GM23248 (cell line): ENCODE measurements at regions not wholly inside any gene's neighbourhood (a gene's known extent, or its start where the extent isn't known, plus 50 kb on each side); places are given as distances from the start of the nearest gene placed in this dataset.

Experiments used
- DNase-seq: peaks from one replicate; pipeline ENCODE4 v3.0.0-alpha.2; 2015
- H2AFZ ChIP-seq: fragments of 200-600 bp; sonication (generic); 2 replicates; pipeline ENCODE4 v1.6.1; 2016; ENCODE audit warnings: antibody characterized with exemption
- H3F3A ChIP-seq: fragments of 200-600 bp; sonication (generic); 2 replicates; pipeline ENCODE4 v1.6.1; 2016; ENCODE audit warnings: mild to moderate bottlenecking, antibody characterized with exemption, mixed run types; ENCODE audit not compliant: insufficient read depth
- H3K27ac ChIP-seq: fragments of 200-600 bp; sonication (generic); 2 replicates; pipeline ENCODE4 v1.5.1; 2016; ENCODE audit warnings: mild to moderate bottlenecking
- H3K27me3 ChIP-seq: fragments of 200-600 bp; sonication (generic); replicated peaks from 2 replicates; pipeline ENCODE4 v1.6.1; 2016; ENCODE audit warnings: mild to moderate bottlenecking; ENCODE audit not compliant: insufficient read depth
- H3K36me3 ChIP-seq: fragments of 200-600 bp; sonication (generic); 2 replicates; pipeline ENCODE4 v1.6.1; 2016; ENCODE audit warnings: low read depth, mild to moderate bottlenecking
- H3K4me1 ChIP-seq: fragments of 200-600 bp; sonication (generic); 2 replicates; pipeline ENCODE4 v1.6.1; 2016; ENCODE audit warnings: mild to moderate bottlenecking; ENCODE audit not compliant: insufficient read depth
- H3K4me2 ChIP-seq: fragments of 200-600 bp; sonication (generic); one replicate; pipeline ENCODE4 v1.6.1; 2016; ENCODE audit warnings: mild to moderate bottlenecking; ENCODE audit not compliant: unreplicated experiment
- H3K4me3 ChIP-seq: fragments of 200-600 bp; sonication (generic); 2 replicates; pipeline ENCODE4 v1.5.1; 2016; ENCODE audit warnings: mild to moderate bottlenecking
- H3K79me2 ChIP-seq: fragments of 200-600 bp; sonication (generic); 2 replicates; pipeline ENCODE4 v1.6.1; 2016; ENCODE audit warnings: mild to moderate bottlenecking; ENCODE audit not compliant: insufficient read depth
- H3K9ac ChIP-seq: fragments of 200-600 bp; sonication (generic); 2 replicates; pipeline ENCODE4 v1.6.1; 2016; ENCODE audit warnings: mild to moderate bottlenecking
- H3K9me2 ChIP-seq: fragments of 200-600 bp; sonication (generic); 2 replicates; pipeline ENCODE4 v1.6.1; 2016; ENCODE audit warnings: mixed run types, mild to moderate bottlenecking, moderate library complexity; ENCODE audit not compliant: insufficient read depth
- H3K9me3 ChIP-seq: fragments of 200-600 bp; sonication (generic); one replicate; pipeline ENCODE4 v1.6.1; 2017; ENCODE audit warnings: low read depth
- H4K20me1 ChIP-seq: fragments of 200-600 bp; sonication (generic); 2 replicates; pipeline ENCODE4 v1.6.0; 2016; ENCODE audit not compliant: insufficient read depth
- EZH2 ChIP-seq: fragments of 200-600 bp; sonication (generic); IDR thresholded peaks from 2 replicates; pipeline ENCODE4 v1.6.1; 2018; ENCODE audit warnings: antibody characterized with exemption, mild to moderate bottlenecking; ENCODE audit not compliant: insufficient read depth, poor library complexity, severe bottlenecking
- EZH2phosphoT487 ChIP-seq: fragments of 200-600 bp; sonication (generic); IDR thresholded peaks from 2 replicates; pipeline ENCODE4 v1.6.1; 2018; ENCODE audit warnings: antibody characterized with exemption, moderate library complexity, mild to moderate bottlenecking, low read depth; ENCODE audit not compliant: insufficient read depth
- WGBS, 2 experiments: methylation state at CpG; one replicate each; pipeline ENCODE4 v1.1.6; 2015 to 2017; ENCODE audit warnings: low lambda C conversion rate in 2 of 2, low coverage in 1 of 2; ENCODE audit errors: missing lambda C conversion rate in 2 of 2; 5-methylcytosine and 5-hydroxymethylcytosine counted together
- in situ Hi-C: fragments of 300-500 bp; cut with MboI; formaldehyde crosslinking; loops from 2 replicates; pipeline ENCODE4 v1.15.0; 2020

DNA sequence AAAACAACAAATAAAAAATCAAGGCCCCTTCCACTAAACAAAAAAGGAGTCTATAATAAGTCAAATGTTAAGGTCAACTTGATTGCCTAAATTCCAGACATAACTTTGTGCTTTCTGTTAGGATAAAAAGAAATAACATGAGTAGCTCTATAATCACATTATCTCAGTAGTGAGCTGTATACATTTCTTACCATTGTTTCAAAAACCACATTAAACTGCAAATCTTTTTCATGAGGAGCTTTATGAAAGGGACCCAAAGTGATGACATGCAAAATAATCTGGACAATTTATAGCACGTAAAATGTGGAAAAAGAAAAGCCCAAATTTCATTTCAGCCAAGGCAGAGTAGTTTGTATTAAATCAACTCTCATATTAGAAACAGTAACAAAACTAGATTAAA lies 269.2 kb downstream of the KLF12 start:
- Histone ChIP-seq H3K36me3 (no peaks in the 10 kb centered on the region), H3K4me1 (peaks cover 10% of the 10 kb centered on the region), H3F3A (0 out of 2 replicates have a peak, but pooled peaks cover 11% of the 10 kb centered on the region), H3K9me2 (no peaks in the 10 kb centered on the region), H3K4me3 (no peak overlapping the region), H3K9me3 (no peaks in the 10 kb centered on the region), H3K9ac (no peak overlapping the region), H3K79me2 (peaks cover 56% of the 10 kb centered on the region), H3K27ac (no peak overlapping the region), H2AFZ (no peak overlapping the region), H3K27me3 (no peaks in the 10 kb centered on the region), H3K4me2 (no peak overlapping the region), H4K20me1 (0 out of 2 replicates have a peak, but pooled peaks cover 6% of the 10 kb centered on the region)
- TF ChIP-seq EZH2 (no peak), EZH2phosphoT487 (no peak)
- in situ Hi-C loops = no loop called here
- WGBS, 2 experiments = 93 to 100% methylated on average over 1 of the region's 1 CpG
- no peak for DNase-seq

DNA sequence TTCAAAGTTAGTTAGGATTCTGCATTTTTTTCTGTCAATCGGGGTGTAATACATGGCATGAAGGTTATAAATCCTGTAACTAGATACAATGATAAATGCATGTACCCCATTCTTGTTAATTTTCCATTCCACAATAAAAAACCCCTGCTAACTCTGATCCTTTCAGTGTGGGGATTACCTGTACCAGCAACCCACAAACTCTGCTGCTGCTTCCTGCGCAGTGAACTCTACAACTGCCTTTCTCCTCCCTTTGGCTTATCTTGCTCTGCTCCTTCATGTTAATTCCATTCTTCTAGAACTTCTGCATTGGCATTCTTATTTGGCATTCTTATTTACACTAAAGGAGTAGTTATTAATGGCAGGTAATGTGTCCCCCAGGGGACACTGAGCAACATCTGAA lies 273.1 kb downstream of the KLF12 start:
- no peaks in the 10 kb centered on the region for H3K9me2 ChIP-seq
- H3K9me3 ChIP-seq = no peaks in the 10 kb centered on the region
- H2AFZ ChIP-seq = no peak overlapping the region
- peaks cover 6% of the 10 kb centered on the region; the same call in 1 of the 2 replicates for H3K4me1 ChIP-seq
- 0 out of 2 replicates have a peak, but pooled peaks cover 6% of the 10 kb centered on the region for H4K20me1 ChIP-seq
- in situ Hi-C loops = no loop called here
- H3K4me2 ChIP-seq = no peak overlapping the region
- TF ChIP-seq EZH2 (no peak), EZH2phosphoT487 (no peak)
- H3K4me3 ChIP-seq = no peak overlapping the region
- DNase-seq = no peak
- H3K27ac ChIP-seq = no peak overlapping the region
- 93 to 98% methylated on average over 2 of the region's 2 CpGs for WGBS, 2 experiments
- peaks cover 42% of the 10 kb centered on the region for H3K79me2 ChIP-seq
- no peaks in the 10 kb centered on the region for H3K27me3 ChIP-seq
- H3K9ac ChIP-seq = no peak overlapping the region
- H3K36me3 ChIP-seq = no peaks in the 10 kb centered on the region
- 0 out of 2 replicates have a peak, but pooled peaks cover 3% of the 10 kb centered on the region for H3F3A ChIP-seq

DNA sequence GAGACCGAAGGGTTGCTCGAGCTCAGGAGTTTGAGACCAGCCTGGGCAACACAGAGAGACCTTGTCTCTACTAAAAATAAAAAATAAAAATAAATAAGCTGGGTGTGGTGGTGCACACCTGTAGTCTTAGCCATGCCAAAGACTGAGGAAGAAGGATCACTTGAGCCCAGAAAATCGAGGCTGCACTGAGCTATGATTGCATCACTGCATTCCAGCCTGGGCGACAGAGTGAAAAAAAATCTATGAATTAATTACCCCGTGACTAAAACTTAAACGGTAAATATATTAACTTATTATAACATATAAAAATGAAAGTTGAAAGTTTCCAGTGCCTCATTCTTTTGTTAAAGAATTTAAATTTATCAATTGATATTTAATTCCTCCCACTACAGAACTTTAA lies 273.7 kb downstream of the KLF12 start:
- H3K36me3 ChIP-seq = no peaks in the 10 kb centered on the region
- no peak overlapping the region for H3K4me3 ChIP-seq
- WGBS, 2 experiments = 90 to 92% methylated on average over 6 of the region's 6 CpGs
- 0 out of 2 replicates have a peak, but pooled peaks cover 6% of the 10 kb centered on the region for H4K20me1 ChIP-seq
- peaks cover 6% of the 10 kb centered on the region; the same call in 1 of the 2 replicates for H3K4me1 ChIP-seq
- H3K79me2 ChIP-seq = peaks cover 37% of the 10 kb centered on the region
- H3K9ac ChIP-seq = no peak overlapping the region
- H3K9me2 ChIP-seq = no peaks in the 10 kb centered on the region
- DNase-seq = no peak
- no peak overlapping the region for H3K27ac ChIP-seq
- in situ Hi-C loops = no loop called here
- H3K9me3 ChIP-seq = no peaks in the 10 kb centered on the region
- H3F3A ChIP-seq = 0 out of 2 replicates have a peak, but pooled peaks cover 3% of the 10 kb centered on the region
- H2AFZ ChIP-seq = no peak overlapping the region
- no peak overlapping the region for H3K4me2 ChIP-seq
- H3K27me3 ChIP-seq = no peaks in the 10 kb centered on the region
- TF ChIP-seq EZH2phosphoT487 (no peak), EZH2 (no peak)

DNA sequence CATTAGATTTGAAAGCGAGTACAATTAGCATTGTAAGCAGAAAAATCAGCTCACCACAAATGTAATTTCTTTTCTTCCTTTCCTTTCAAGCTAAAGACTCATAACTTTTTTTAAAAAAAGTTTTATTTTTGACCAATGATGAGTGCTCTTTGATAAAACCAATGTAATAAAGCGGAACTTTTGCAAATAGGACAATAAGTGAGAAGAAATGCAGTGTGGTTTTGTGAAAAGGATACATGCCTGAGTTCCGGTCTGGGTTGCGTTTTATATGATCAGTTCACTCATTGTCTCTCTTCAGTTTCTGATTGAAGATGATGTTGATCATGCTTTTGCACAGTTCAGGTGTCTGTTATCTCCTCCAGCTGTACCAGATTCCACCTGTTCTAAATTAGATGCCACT lies 274.4 kb downstream of the KLF12 start:
- Histone ChIP-seq H4K20me1 (0 out of 2 replicates have a peak, but pooled peaks cover 3% of the 10 kb centered on the region), H3K4me3 (no peak overlapping the region), H3K9me3 (no peaks in the 10 kb centered on the region), H2AFZ (no peak overlapping the region), H3F3A (0 out of 2 replicates have a peak, but pooled peaks cover 3% of the 10 kb centered on the region), H3K4me2 (no peak overlapping the region), H3K4me1 (peaks cover 3% of the 10 kb centered on the region; the same call in 1 of the 2 replicates), H3K36me3 (no peaks in the 10 kb centered on the region), H3K9ac (no peak overlapping the region), H3K27ac (no peak overlapping the region), H3K79me2 (peaks cover 33% of the 10 kb centered on the region), H3K9me2 (no peaks in the 10 kb centered on the region), H3K27me3 (no peaks in the 10 kb centered on the region)
- DNase-seq = no peak
- TF ChIP-seq EZH2phosphoT487 (no peak), EZH2 (no peak)
- in situ Hi-C loops = no loop called here
- 73 to 74% methylated on average over 4 of the region's 4 CpGs for WGBS, 2 experiments
